ENCODE measurements at regions not wholly inside any gene's neighbourhood (a gene's known extent, or its start where the extent isn't known, plus 50 kb on each side); places are given as distances from the start of the nearest gene placed in this dataset.
"Not testable (repeated sequence)": the region's sequence is repeated elsewhere in the genome, so short reads cannot be mapped to it uniquely, and the experiment has no call there.

- FAIRE-seq, result no peak
- no peak for DNase-seq (ENCODE audit: low spot score in 2 of 2)
Observed at GRCh38 chr1:38760562-38760961, 99.0 kb downstream of the RRAGC start.

- FAIRE-seq (no peak), DNase-seq (ENCODE audit: low spot score in 2 of 2) (no peak)
Observed at GRCh38 chr1:38758820-38759219, 100.8 kb downstream of the RRAGC start.

GRCh38 chr1:38746941-38747600 is 112.5 kb downstream of the RRAGC start:
- FAIRE-seq (no peak), DNase-seq (ENCODE audit: low spot score in 2 of 2) (no peak)

GRCh38 chr1:38746402-38746935 is 113.1 kb downstream of the RRAGC start:
- FAIRE-seq (no peak), DNase-seq (ENCODE audit: low spot score in 2 of 2) (no peak)

- DNase-seq (ENCODE audit: low spot score in 2 of 2), result no peak
- FAIRE-seq, result no peak
Observed at GRCh38 chr1:38745476-38746401, 113.8 kb downstream of the RRAGC start.

- FAIRE-seq (no peak), DNase-seq (ENCODE audit: low spot score in 2 of 2) (no peak)
Observed at GRCh38 chr1:38744452-38745350, 114.9 kb downstream of the RRAGC start.

GRCh38 chr1:38743184-38743583 is 116.4 kb downstream of the RRAGC start:
- FAIRE-seq, result no peak

GRCh38 chr1:38741341-38741740 is 118.2 kb downstream of the RRAGC start:
- DNase-seq (ENCODE audit: low spot score in 2 of 2) (no peak), FAIRE-seq (no peak)

More at GRCh38 chr1:38743184-38743583, 116.4 kb downstream of the RRAGC start:
- no peak for DNase-seq (ENCODE audit: low spot score in 2 of 2)

GRCh38 chr1:38740487-38740886 is 119.1 kb downstream of the RRAGC start:
- FAIRE-seq, result no peak
- no peak for DNase-seq (ENCODE audit: low spot score in 2 of 2)

GRCh38 chr1:38738207-38738606 is 121.4 kb downstream of the RRAGC start:
- DNase-seq (ENCODE audit: low spot score in 2 of 2) (no peak), FAIRE-seq (no peak)

GRCh38 chr1:38736399-38736798 is 123.2 kb downstream of the RRAGC start:
- no peak for FAIRE-seq
- no peak for DNase-seq (ENCODE audit: low spot score in 2 of 2)

- DNase-seq (ENCODE audit: low spot score in 2 of 2) (no peak), FAIRE-seq (no peak)
Observed at GRCh38 chr1:38735651-38736161, 123.9 kb downstream of the RRAGC start.

GRCh38 chr1:38733761-38734160 is 125.8 kb downstream of the RRAGC start:
- no peak for DNase-seq (ENCODE audit: low spot score in 2 of 2)

GRCh38 chr1:38730511-38731397 is 128.8 kb downstream of the RRAGC start:
- no peak for DNase-seq (ENCODE audit: low spot score in 2 of 2)
- FAIRE-seq, result no peak

More at GRCh38 chr1:38733761-38734160, 125.8 kb downstream of the RRAGC start:
- FAIRE-seq, result no peak

GRCh38 chr1:38728585-38728908 is 131.0 kb downstream of the RRAGC start:
- DNase-seq (ENCODE audit: low spot score in 2 of 2), result no peak
- no peak for FAIRE-seq

GRCh38 chr1:38727684-38728584 is 131.6 kb downstream of the RRAGC start:
- peak in 1 of 2 donors; percentile 24 for DNase-seq (ENCODE audit: low spot score in 2 of 2)
- FAIRE-seq, result no peak

GRCh38 chr1:38725321-38725961 is 134.1 kb downstream of the RRAGC start:
- not testable (repeated sequence) for FAIRE-seq; DNase-seq (ENCODE audit: low spot score in 2 of 2)
